ENCODE measurements at regions not wholly inside any gene's neighbourhood (a gene's known extent, or its start where the extent isn't known, plus 50 kb on each side); places are given as distances from the start of the nearest gene placed in this dataset.

GRCh38 chr7:114128880-114129279 lies 210.1 kb upstream of the PPP1R3A start:
- no peak for DNase-seq
- Histone ChIP-seq H3K27ac (no peak overlapping the region), H3K9me3 (no peaks in the 10 kb centered on the region), H3K27me3 (no peaks in the 10 kb centered on the region), H3K36me3 (no peaks in the 10 kb centered on the region), H3K4me1 (no peaks in the 10 kb centered on the region), H3K4me3 (no peak overlapping the region)
- WGBS, 2 donors, result 72 to 89% methylated on average over 1 of the region's 1 CpG
- intact Hi-C loops (cut with DNase I), result no loop called here
- no peak for TF ChIP-seq CTCF (IDR thresholded peaks at IDR 0.05)
- TF ChIP-seq POLR2A (IDR thresholded peaks at IDR 0.05), result no peak

GRCh38 chr7:114126095-114126494 lies 207.3 kb upstream of the PPP1R3A start:
- TF ChIP-seq CTCF (IDR thresholded peaks at IDR 0.05), result no peak
- no peak for TF ChIP-seq POLR2A (IDR thresholded peaks at IDR 0.05)
- Histone ChIP-seq H3K27me3 (no peaks in the 10 kb centered on the region), H3K9me3 (no peaks in the 10 kb centered on the region), H3K36me3 (no peaks in the 10 kb centered on the region), H3K27ac (no peak overlapping the region), H3K4me3 (no peak overlapping the region), H3K4me1 (no peaks in the 10 kb centered on the region)
- intact Hi-C loops (cut with DNase I), result no loop called here
- DNase-seq, result no peak

- DNase-seq, result no peak
- peaks cover 0 to 17% (median 0%) of the 10 kb centered on the region in 3 donors for H3K4me1 ChIP-seq
- TF ChIP-seq CTCF (IDR thresholded peaks at IDR 0.05), result no peak
- intact Hi-C loops (cut with DNase I), result no loop called here
- 43 to 61% methylated on average over 3 of the region's 3 CpGs for WGBS, 2 donors
- no peak overlapping the region for H3K4me3 ChIP-seq
- no peaks in the 10 kb centered on the region for H3K36me3 ChIP-seq
- no peak overlapping the region for H3K27ac ChIP-seq
- no peaks in the 10 kb centered on the region for H3K9me3 ChIP-seq
- H3K27me3 ChIP-seq, result no peaks in the 10 kb centered on the region
These were observed 194.0 kb upstream of the PPP1R3A start for GRCh38 chr7:114112806-114113205.

GRCh38 chr7:114110666-114111065 lies 191.9 kb upstream of the PPP1R3A start:
- TF ChIP-seq POLR2A (IDR thresholded peaks at IDR 0.05) (no peak), CTCF (IDR thresholded peaks at IDR 0.05) (no peak)
- H3K4me1 ChIP-seq, result peaks cover 0 to 17% (median 4%) of the 10 kb centered on the region in 3 donors
- DNase-seq, result no peak
- no peaks in the 10 kb centered on the region for H3K36me3 ChIP-seq
- intact Hi-C loops (cut with DNase I), result no loop called here
- H3K27me3 ChIP-seq, result no peaks in the 10 kb centered on the region
- no peaks in the 10 kb centered on the region for H3K9me3 ChIP-seq
- H3K4me3 ChIP-seq, result no peak overlapping the region
- no peak overlapping the region for H3K27ac ChIP-seq

- Histone ChIP-seq H3K36me3 (no peaks in the 10 kb centered on the region), H3K27me3 (no peaks in the 10 kb centered on the region), H3K9me3 (no peaks in the 10 kb centered on the region), H3K4me3 (no peak overlapping the region), H3K27ac (no peak overlapping the region), H3K4me1 (peaks cover 0 to 17% (median 4%) of the 10 kb centered on the region in 3 donors)
- intact Hi-C loops (cut with DNase I), result no loop called here
- TF ChIP-seq CTCF (IDR thresholded peaks at IDR 0.05) (no peak), POLR2A (IDR thresholded peaks at IDR 0.05) (no peak)
- no peak for DNase-seq
These were observed 190.9 kb upstream of the PPP1R3A start for GRCh38 chr7:114109721-114110120.

All from esophagus squamous epithelium (tissue), 5 donors.